Fibroblast of lung (primary cell): ENCODE measurements at regions not wholly inside any gene's neighbourhood (a gene's known extent, or its start where the extent isn't known, plus 50 kb on each side); places are given as distances from the start of the nearest gene placed in this dataset.

Experiments used
- EZH2 ChIP-seq: IDR thresholded peaks from 2 replicates; pipeline ENCODE4 v1.5.1; 2012; ENCODE audit warnings: low read length, control low read depth, mild to moderate bottlenecking; ENCODE audit errors: missing control alignments
- TF ChIP-seq, protein P1 (sequence below), 2 donors: IDR thresholded peaks in 1 of 2; conservative IDR thresholded peaks in 1 of 2; 1 replicate in 1 of 2; 2 replicates in 1 of 2; pipeline ENCODE4 v1.5.1; 2011 to 2012; ENCODE audit warnings: low read length in 2 of 2, control low read depth in 1 of 2, inconsistent platforms in 1 of 2, low read depth in 1 of 2, mild to moderate bottlenecking in 1 of 2

GRCh38 chr13:47719164-47719563 is 281.9 kb downstream of the SUCLA2 start:
- TF ChIP-seq, protein P1, sequence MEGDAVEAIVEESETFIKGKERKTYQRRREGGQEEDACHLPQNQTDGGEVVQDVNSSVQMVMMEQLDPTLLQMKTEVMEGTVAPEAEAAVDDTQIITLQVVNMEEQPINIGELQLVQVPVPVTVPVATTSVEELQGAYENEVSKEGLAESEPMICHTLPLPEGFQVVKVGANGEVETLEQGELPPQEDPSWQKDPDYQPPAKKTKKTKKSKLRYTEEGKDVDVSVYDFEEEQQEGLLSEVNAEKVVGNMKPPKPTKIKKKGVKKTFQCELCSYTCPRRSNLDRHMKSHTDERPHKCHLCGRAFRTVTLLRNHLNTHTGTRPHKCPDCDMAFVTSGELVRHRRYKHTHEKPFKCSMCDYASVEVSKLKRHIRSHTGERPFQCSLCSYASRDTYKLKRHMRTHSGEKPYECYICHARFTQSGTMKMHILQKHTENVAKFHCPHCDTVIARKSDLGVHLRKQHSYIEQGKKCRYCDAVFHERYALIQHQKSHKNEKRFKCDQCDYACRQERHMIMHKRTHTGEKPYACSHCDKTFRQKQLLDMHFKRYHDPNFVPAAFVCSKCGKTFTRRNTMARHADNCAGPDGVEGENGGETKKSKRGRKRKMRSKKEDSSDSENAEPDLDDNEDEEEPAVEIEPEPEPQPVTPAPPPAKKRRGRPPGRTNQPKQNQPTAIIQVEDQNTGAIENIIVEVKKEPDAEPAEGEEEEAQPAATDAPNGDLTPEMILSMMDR (conservative IDR thresholded peaks at IDR 0.05 in 1 of 2, IDR thresholded peaks at IDR 0.05 in 1 of 2; ENCODE audit: low read depth in 1 of 2, low read length in 2 of 2) = no peak
- no peak for TF ChIP-seq EZH2
